ENCODE measurements at regions not wholly inside any gene's neighbourhood (a gene's known extent, or its start where the extent isn't known, plus 50 kb on each side); places are given as distances from the start of the nearest gene placed in this dataset.

- H3K9me3 Mint-ChIP-seq (ENCODE audit: unreplicated experiment), result no peaks in the 10 kb centered on the region
- DNase-seq (ENCODE audit: low read depth) (no peak), FAIRE-seq (no peak)
- Histone ChIP-seq H3K36me3 (ENCODE audit: insufficient read depth, low read length) (no peaks in the 10 kb centered on the region), H3K4me2 (ENCODE audit: low read length) (no peak overlapping the region), H3K4me3 (ENCODE audit: insufficient read depth, low read depth, low read length) (no peak overlapping the region), H3K9ac (ENCODE audit: low read length) (no peak overlapping the region), H3K9me3 (ENCODE audit: insufficient read depth, low read depth, low read length) (no peaks in the 10 kb centered on the region), H3K27ac (ENCODE audit: low read depth, low read length) (no peak overlapping the region), H3K79me2 (ENCODE audit: insufficient read depth, low read length) (no peaks in the 10 kb centered on the region), H3K27me3 (ENCODE audit: insufficient read depth, low read length) (no peaks in the 10 kb centered on the region), H3K4me1 (ENCODE audit: insufficient read depth, low read length) (no peaks in the 10 kb centered on the region), H4K20me1 (ENCODE audit: insufficient read depth, low read length) (no peaks in the 10 kb centered on the region), H2AFZ (ENCODE audit: low read depth, low read length) (no peak overlapping the region)
- H3K4me3 Mint-ChIP-seq (ENCODE audit: unreplicated experiment), result no peak overlapping the region
- TF ChIP-seq CTCF (IDR thresholded peaks at IDR 0.05; ENCODE audit: insufficient read depth, low read depth, low read length) (no peak), EZH2 (IDR thresholded peaks at IDR 0.05; ENCODE audit: insufficient read depth, low read length) (no peak)
- no peaks in the 10 kb centered on the region for H3K4me1 Mint-ChIP-seq (ENCODE audit: low read depth, unreplicated experiment)
- H3K27me3 Mint-ChIP-seq (ENCODE audit: low read depth, unreplicated experiment), result no peaks in the 10 kb centered on the region
- no peaks in the 10 kb centered on the region for H3K36me3 Mint-ChIP-seq (ENCODE audit: low read depth, unreplicated experiment)
- H3K27ac Mint-ChIP-seq (ENCODE audit: unreplicated experiment), result no peak overlapping the region
Measured at GRCh38 chr13:54643863-54644262, 1615.2 kb downstream of the OLFM4 start.

GRCh38 chr13:54647275-54647674, 1618.7 kb downstream of the OLFM4 start:
- H2AFZ ChIP-seq (ENCODE audit: low read depth, low read length), result no peak overlapping the region
- no peaks in the 10 kb centered on the region for H3K9me3 ChIP-seq (ENCODE audit: insufficient read depth, low read depth, low read length)
- H3K27ac ChIP-seq (ENCODE audit: low read depth, low read length), result no peak overlapping the region
- H3K4me1 ChIP-seq (ENCODE audit: insufficient read depth, low read length), result no peaks in the 10 kb centered on the region
- Mint-ChIP-seq H3K4me3 (ENCODE audit: unreplicated experiment) (no peak overlapping the region), H3K9me3 (ENCODE audit: unreplicated experiment) (no peaks in the 10 kb centered on the region), H3K27ac (ENCODE audit: unreplicated experiment) (no peak overlapping the region), H3K4me1 (ENCODE audit: low read depth, unreplicated experiment) (no peaks in the 10 kb centered on the region), H3K36me3 (ENCODE audit: low read depth, unreplicated experiment) (no peaks in the 10 kb centered on the region), H3K27me3 (ENCODE audit: low read depth, unreplicated experiment) (no peaks in the 10 kb centered on the region)
- no peak overlapping the region for H3K9ac ChIP-seq (ENCODE audit: low read length)
- DNase-seq (ENCODE audit: low read depth) (no peak), FAIRE-seq (no peak)
- H4K20me1 ChIP-seq (ENCODE audit: insufficient read depth, low read length), result no peaks in the 10 kb centered on the region
- H3K27me3 ChIP-seq (ENCODE audit: insufficient read depth, low read length), result no peaks in the 10 kb centered on the region
- H3K36me3 ChIP-seq (ENCODE audit: insufficient read depth, low read length), result no peaks in the 10 kb centered on the region
- H3K4me3 ChIP-seq (ENCODE audit: insufficient read depth, low read depth, low read length), result no peak overlapping the region
- no peaks in the 10 kb centered on the region for H3K79me2 ChIP-seq (ENCODE audit: insufficient read depth, low read length)
- H3K4me2 ChIP-seq (ENCODE audit: low read length), result no peak overlapping the region
- TF ChIP-seq CTCF (IDR thresholded peaks at IDR 0.05; ENCODE audit: insufficient read depth, low read depth, low read length) (no peak), EZH2 (IDR thresholded peaks at IDR 0.05; ENCODE audit: insufficient read depth, low read length) (no peak)

GRCh38 chr13:54657588-54657987, 1629.0 kb downstream of the OLFM4 start:
- no peak overlapping the region for H2AFZ ChIP-seq (ENCODE audit: low read depth, low read length)
- Mint-ChIP-seq H3K36me3 (ENCODE audit: low read depth, unreplicated experiment) (no peaks in the 10 kb centered on the region), H3K9me3 (ENCODE audit: unreplicated experiment) (no peaks in the 10 kb centered on the region), H3K27ac (ENCODE audit: unreplicated experiment) (no peak overlapping the region), H3K4me1 (ENCODE audit: low read depth, unreplicated experiment) (no peaks in the 10 kb centered on the region), H3K4me3 (ENCODE audit: unreplicated experiment) (no peak overlapping the region), H3K27me3 (ENCODE audit: low read depth, unreplicated experiment) (no peaks in the 10 kb centered on the region)
- TF ChIP-seq CTCF (IDR thresholded peaks at IDR 0.05; ENCODE audit: insufficient read depth, low read depth, low read length) (no peak), EZH2 (IDR thresholded peaks at IDR 0.05; ENCODE audit: insufficient read depth, low read length) (no peak)
- no peaks in the 10 kb centered on the region for H4K20me1 ChIP-seq (ENCODE audit: insufficient read depth, low read length)
- no peak overlapping the region for H3K4me3 ChIP-seq (ENCODE audit: insufficient read depth, low read depth, low read length)
- DNase-seq (ENCODE audit: low read depth), result no peak
- H3K4me1 ChIP-seq (ENCODE audit: insufficient read depth, low read length), result no peaks in the 10 kb centered on the region
- no peak overlapping the region for H3K9ac ChIP-seq (ENCODE audit: low read length)
- peaks cover 3% of the 10 kb centered on the region for H3K9me3 ChIP-seq (ENCODE audit: insufficient read depth, low read depth, low read length)
- no peaks in the 10 kb centered on the region for H3K36me3 ChIP-seq (ENCODE audit: insufficient read depth, low read length)
- no peak for FAIRE-seq
- H3K27me3 ChIP-seq (ENCODE audit: insufficient read depth, low read length), result no peaks in the 10 kb centered on the region
- H3K79me2 ChIP-seq (ENCODE audit: insufficient read depth, low read length), result no peaks in the 10 kb centered on the region
- no peak overlapping the region for H3K4me2 ChIP-seq (ENCODE audit: low read length)
- no peak overlapping the region for H3K27ac ChIP-seq (ENCODE audit: low read depth, low read length)

All from astrocyte (in vitro differentiated cells and primary cell).